DND-41 (cell line): ENCODE measurements at regions not wholly inside any gene's neighbourhood (a gene's known extent, or its start where the extent isn't known, plus 50 kb on each side); places are given as distances from the start of the nearest gene placed in this dataset.

ENCODE experiments used
- ATAC-seq: fragments of 200-7000 bp; cut with Tn5 transposase; 3 replicates; pipeline ENCODE4 v1.9.1; 2021; ENCODE audit warnings: low read depth; ENCODE audit not compliant: insufficient read depth
- DNase-seq: peaks from one replicate; pipeline ENCODE4 v3.0.0-alpha.2; 2020
- H2AFZ ChIP-seq: 2 replicates; pipeline ENCODE4 v1.6.0; 2012; ENCODE audit warnings: low read depth, low read length
- H3K27ac ChIP-seq: 2 replicates; pipeline ENCODE4 v1.5.1; 2012; ENCODE audit warnings: low read length, inconsistent platforms
- H3K27me3 ChIP-seq: fragments of 200-600 bp; sonication (generic); 2 replicates; pipeline ENCODE4 v1.6.0; 2012; ENCODE audit warnings: low read length, mild to moderate bottlenecking, inconsistent platforms; ENCODE audit not compliant: insufficient read depth, poor library complexity
- H3K36me3 ChIP-seq: 2 replicates; pipeline ENCODE4 v1.5.1; 2012; ENCODE audit warnings: low read length, inconsistent platforms; ENCODE audit not compliant: insufficient read depth
- H3K4me1 ChIP-seq: 2 replicates; pipeline ENCODE4 v1.5.1; 2012; ENCODE audit warnings: mild to moderate bottlenecking, low read length; ENCODE audit not compliant: insufficient read depth
- H3K4me2 ChIP-seq: 2 replicates; pipeline ENCODE4 v1.6.0; 2012; ENCODE audit warnings: mild to moderate bottlenecking, moderate library complexity, low read length, inconsistent platforms; ENCODE audit not compliant: insufficient read depth
- H3K4me3 ChIP-seq, 2 experiments: fragments of 200-600 bp in 1 of 2; shearing (Covaris generic) in 1 of 2; 2 replicates each; pipeline ENCODE4 v1.5.1; 2012 to 2016; ENCODE audit warnings: inconsistent platforms in 2 of 2, low read length in 2 of 2, mild to moderate bottlenecking in 2 of 2, low read depth in 1 of 2, moderate library complexity in 1 of 2
- H3K79me2 ChIP-seq: 2 replicates; pipeline ENCODE4 v1.6.0; 2012; ENCODE audit warnings: low read length, inconsistent platforms; ENCODE audit not compliant: insufficient read depth
- H3K9ac ChIP-seq: 2 replicates; pipeline ENCODE4 v1.6.0; 2012; ENCODE audit warnings: low read depth, mild to moderate bottlenecking, inconsistent platforms, low read length, moderate library complexity
- H3K9me3 ChIP-seq: 2 replicates; pipeline ENCODE4 v1.5.1; 2012; ENCODE audit warnings: low read length, moderate library complexity, mild to moderate bottlenecking, inconsistent platforms; ENCODE audit not compliant: insufficient read depth, severe bottlenecking
- H4K20me1 ChIP-seq: 2 replicates; pipeline ENCODE4 v1.6.0; 2012; ENCODE audit warnings: low read length; ENCODE audit not compliant: insufficient read depth
- CTCF ChIP-seq: IDR thresholded peaks from 2 replicates; pipeline ENCODE4 v1.5.1; 2012; ENCODE audit warnings: borderline replicate concordance, low read length, moderate library complexity, mild to moderate bottlenecking; ENCODE audit not compliant: poor library complexity, severe bottlenecking; ENCODE audit errors: extremely low read depth
- EZH2 ChIP-seq: IDR thresholded peaks from 3 replicates; pipeline ENCODE4 v1.6.1; 2012; ENCODE audit warnings: borderline replicate concordance, low read depth, mild to moderate bottlenecking, moderate library complexity, low read length, inconsistent platforms; ENCODE audit not compliant: severe bottlenecking

GRCh38 chr5:52672459-52672858, 115.3 kb upstream of the ITGA1 start:
- no peak overlapping the region for H2AFZ ChIP-seq
- peak overlapping the region; percentile 52 for H3K4me2 ChIP-seq
- H3K4me1 ChIP-seq = peaks cover 31% of the 10 kb centered on the region
- ATAC-seq (peak; percentile 58), DNase-seq (no peak)
- H3K9me3 ChIP-seq = no peaks in the 10 kb centered on the region
- no peaks in the 10 kb centered on the region for H3K79me2 ChIP-seq
- H3K9ac ChIP-seq = no peak overlapping the region
- H4K20me1 ChIP-seq = no peaks in the 10 kb centered on the region
- H3K27me3 ChIP-seq = no peaks in the 10 kb centered on the region
- peak overlapping the region; percentile 63; the same call in 1 of the 2 replicates for H3K27ac ChIP-seq
- no peak for TF ChIP-seq EZH2
- TF ChIP-seq CTCF = no peak
- H3K36me3 ChIP-seq = no peaks in the 10 kb centered on the region
- H3K4me3 ChIP-seq = no peak overlapping the region

GRCh38 chr5:52673495-52673894, 114.2 kb upstream of the ITGA1 start:
- Histone ChIP-seq H3K79me2 (no peaks in the 10 kb centered on the region), H3K4me1 (peaks cover 31% of the 10 kb centered on the region), H3K27me3 (no peaks in the 10 kb centered on the region), H3K4me3 (peak overlapping the region in 1 of 2 experiments; percentile 14; a peak in 1 of 4 replicates), H3K9ac (no peak overlapping the region; the same call in 1 of the 2 replicates), H3K9me3 (no peaks in the 10 kb centered on the region), H3K36me3 (no peaks in the 10 kb centered on the region), H3K4me2 (peak overlapping the region; percentile 52), H3K27ac (peak overlapping the region; percentile 63), H2AFZ (peak overlapping the region; percentile 62), H4K20me1 (no peaks in the 10 kb centered on the region)
- ATAC-seq (peak; percentile 88), DNase-seq (peak; percentile 45)
- TF ChIP-seq CTCF (no peak), EZH2 (no peak)

GRCh38 chr5:52674815-52675545, 112.7 kb upstream of the ITGA1 start:
- no peak for ATAC-seq
- Histone ChIP-seq H2AFZ (no peak overlapping the region), H3K79me2 (no peaks in the 10 kb centered on the region), H4K20me1 (no peaks in the 10 kb centered on the region), H3K27ac (peak overlapping the region; percentile 63; the same call in 1 of the 2 replicates), H3K9me3 (no peaks in the 10 kb centered on the region), H3K4me3 (no peak overlapping the region), H3K9ac (no peak overlapping the region), H3K4me1 (peaks cover 31% of the 10 kb centered on the region), H3K36me3 (no peaks in the 10 kb centered on the region), H3K4me2 (no peak overlapping the region), H3K27me3 (no peaks in the 10 kb centered on the region)
- DNase-seq = no peak
- TF ChIP-seq EZH2 (no peak), CTCF (no peak)
